ENCODE measurements at regions not wholly inside any gene's neighbourhood (a gene's known extent, or its start where the extent isn't known, plus 50 kb on each side); places are given as distances from the start of the nearest gene placed in this dataset.

- H3K14ac ChIP-seq (replicated peaks; ENCODE audit: low read depth, low read length), result no peak overlapping the region
- no peak overlapping the region for H3K4me3 ChIP-seq (ENCODE audit: insufficient read depth, low read depth, low read length)
- no peak overlapping the region for H2AK5ac ChIP-seq (ENCODE audit: low read depth, low read length)
- TF ChIP-seq NFE2L2 (IDR thresholded peaks at IDR 0.05; ENCODE audit: low read depth, low read length) (peak; percentile 55), ELK1 (IDR thresholded peaks at IDR 0.05; ENCODE audit: borderline replicate concordance, low read depth, low read length) (no peak)
- in situ Hi-C loops (cut with MboI; ENCODE audit: low sequenced_read_pairs) (no loop called here), dilution Hi-C loops (cut with HindIII; ENCODE audit: low sequenced_read_pairs, unreplicated experiment) (no loop called here), intact Hi-C loops (cut with micrococcal nuclease) (no loop called here)
- no peak overlapping the region for H2BK15ac ChIP-seq (ENCODE audit: low read depth, low read length)
- 0 out of 2 replicates have a peak, but pooled peaks cover 4% of the 10 kb centered on the region for H3K9me3 ChIP-seq (ENCODE audit: control insufficient read depth, insufficient read depth, low read length)
- H2BK20ac ChIP-seq (ENCODE audit: low read depth, low read length), result no peak overlapping the region
- H3K9me1 ChIP-seq (ENCODE audit: insufficient read depth, low read length), result no peaks in the 10 kb centered on the region
- no peak for DNase-seq
- H2AFZ ChIP-seq (replicated peaks; ENCODE audit: low read length, poor library complexity), result no peak overlapping the region
- H4K5ac ChIP-seq (ENCODE audit: low read depth, low read length), result no peak overlapping the region
- no CpG with 5 or more reads among the region's 7 CpGs for WGBS, 2 experiments (ENCODE audit: extremely low coverage in 2 of 2, insufficient read length in 1 of 2)
- H3K79me1 ChIP-seq (ENCODE audit: low read depth in 1 of 2, low read length in 2 of 2), result no peaks in the 10 kb centered on the region
- H3K23ac ChIP-seq (ENCODE audit: low read depth, low read length), result no peak overlapping the region
- H3K27me3 ChIP-seq (ENCODE audit: control insufficient read depth, insufficient read depth, low read length), result no peaks in the 10 kb centered on the region
- H3K56ac ChIP-seq (ENCODE audit: extremely low read depth, insufficient read depth, low read length), result no peak overlapping the region
- ChIA-PET CTCF (no interaction called here), POLR2A (ENCODE audit: unreplicated experiment) (no interaction called here)
- no peak overlapping the region for H4K8ac ChIP-seq (ENCODE audit: low read depth in 2 of 2, low read length in 2 of 2)
- no peaks in the 10 kb centered on the region for H4K20me1 ChIP-seq (ENCODE audit: insufficient read depth, low read length)
- no peak overlapping the region for H2BK5ac ChIP-seq (ENCODE audit: low read depth, low read length, poor library complexity, severe bottlenecking)
- no peaks in the 10 kb centered on the region for H3K36me3 ChIP-seq (ENCODE audit: control insufficient read depth, insufficient read depth, low read length)
- H2BK120ac ChIP-seq (ENCODE audit: low read depth, low read length), result no peak overlapping the region
- BruUV-seq (replicated peaks), result no TSS peak
- no peaks in the 10 kb centered on the region for H3K4me1 ChIP-seq (ENCODE audit: control insufficient read depth, insufficient read depth, low read length)
- no peak overlapping the region for H3K9ac ChIP-seq (ENCODE audit: low read depth, low read length)
- no peak overlapping the region for H3K4ac ChIP-seq (ENCODE audit: low read depth, low read length)
- H4K91ac ChIP-seq (ENCODE audit: insufficient read depth, low read depth, low read length), result no peak overlapping the region
- no peak overlapping the region for H3K18ac ChIP-seq (ENCODE audit: low read depth, low read length)
- no peak overlapping the region for H2AK9ac ChIP-seq (replicated peaks; ENCODE audit: low read depth, low read length, poor library complexity)
- ATAC-seq (ENCODE audit: low read depth), result no peak
- no peak overlapping the region for H3K27ac ChIP-seq (ENCODE audit: insufficient read depth, low read length)
- H3K4me2 ChIP-seq (ENCODE audit: low read depth, low read length), result no peak overlapping the region
Measured at GRCh38 chrX:4668802-4669536, 955.5 kb upstream of the PRKX start.

Data from IMR-90 (cell line).